Mucosa of descending colon (tissue), 3 donors: ENCODE measurements at regions not wholly inside any gene's neighbourhood (a gene's known extent, or its start where the extent isn't known, plus 50 kb on each side); places are given as distances from the start of the nearest gene placed in this dataset.

Source experiments
- ATAC-seq: fragments of 200-7000 bp; cut with Tn5 transposase; one replicate; pipeline ENCODE4 v1.9.1; 2020; ENCODE audit warnings: mild to moderate bottlenecking, moderate library complexity
- DNase-seq, 3 donors: peaks; one replicate each; pipeline ENCODE4 v3.0.0-alpha.2; 2020
- H3K36me3 ChIP-seq: fragments of 200-600 bp; one replicate; pipeline ENCODE4 v1.8.0; 2021; ENCODE audit warnings: low read depth, mild to moderate bottlenecking
- H3K4me1 ChIP-seq: fragments of 200-600 bp; one replicate; pipeline ENCODE4 v1.8.0; 2021; ENCODE audit warnings: low read depth, mild to moderate bottlenecking
- H3K4me3 ChIP-seq: fragments of 200-600 bp; one replicate; pipeline ENCODE4 v1.8.0; 2021; ENCODE audit warnings: mild to moderate bottlenecking
- H3K9me3 ChIP-seq: fragments of 200-600 bp; one replicate; pipeline ENCODE4 v1.8.0; 2021; ENCODE audit warnings: mild to moderate bottlenecking
- CTCF ChIP-seq: fragments of 200-600 bp; IDR thresholded peaks from one replicate; pipeline ENCODE4 v1.8.0; 2022; ENCODE audit warnings: antibody characterized with exemption, mild to moderate bottlenecking
- intact Hi-C, 2 donors: fragments of 100-400 bp; cut with DNase I in 1 of 2; cut with micrococcal nuclease in 1 of 2; formaldehyde crosslinking; loops; one replicate each; pipeline versions ENCODE4 v1.11.0 to v1.11.1; 2022; cut with DNase I, micrococcal nuclease
- donor health status: DM: no; HTN: no; CAD: no; lungs with moderate emphysema.
- donor health status: DM: no; HTN: no; CAD: no.
- donor health status: DM: no; HTN: yes; CAD: no.

GRCh38 chr2:195482010-195482409 lies 175.0 kb upstream of the SLC39A10 start:
- H3K4me1 ChIP-seq = no peaks in the 10 kb centered on the region
- ATAC-seq (no peak), DNase-seq (no peak)
- no peak for TF ChIP-seq CTCF
- intact Hi-C loops = no loop called here
- H3K4me3 ChIP-seq = no peak overlapping the region
- no peaks in the 10 kb centered on the region for H3K9me3 ChIP-seq
- H3K36me3 ChIP-seq = no peaks in the 10 kb centered on the region

- Histone ChIP-seq H3K4me1 (no peaks in the 10 kb centered on the region), H3K36me3 (no peaks in the 10 kb centered on the region), H3K4me3 (no peak overlapping the region), H3K9me3 (no peaks in the 10 kb centered on the region)
- no peak for TF ChIP-seq CTCF
- DNase-seq (no peak), ATAC-seq (no peak)
- intact Hi-C loops = no loop called here
These were observed 176.9 kb upstream of the SLC39A10 start for GRCh38 chr2:195480121-195480520.

- H3K9me3 ChIP-seq = no peaks in the 10 kb centered on the region
- intact Hi-C loops = no loop called here
- H3K36me3 ChIP-seq = no peaks in the 10 kb centered on the region
- TF ChIP-seq CTCF = no peak
- ATAC-seq = no peak
- no peak for DNase-seq
- no peaks in the 10 kb centered on the region for H3K4me1 ChIP-seq
- H3K4me3 ChIP-seq = no peak overlapping the region
These were observed 177.6 kb upstream of the SLC39A10 start for GRCh38 chr2:195479407-195479806.

- no peaks in the 10 kb centered on the region for H3K9me3 ChIP-seq
- no peaks in the 10 kb centered on the region for H3K4me1 ChIP-seq
- no peak for ATAC-seq
- intact Hi-C loops = no loop called here
- no peaks in the 10 kb centered on the region for H3K36me3 ChIP-seq
- no peak for DNase-seq
- no peak for TF ChIP-seq CTCF
- no peak overlapping the region for H3K4me3 ChIP-seq
These were observed 179.0 kb upstream of the SLC39A10 start for GRCh38 chr2:195477996-195478382.

GRCh38 chr2:195477248-195477995 lies 179.6 kb upstream of the SLC39A10 start:
- no peak for TF ChIP-seq CTCF
- H3K4me1 ChIP-seq = no peaks in the 10 kb centered on the region
- no peak overlapping the region for H3K4me3 ChIP-seq
- intact Hi-C loops = no loop called here
- H3K36me3 ChIP-seq = no peaks in the 10 kb centered on the region
- ATAC-seq (no peak), DNase-seq (no peak)
- no peaks in the 10 kb centered on the region for H3K9me3 ChIP-seq

- Histone ChIP-seq H3K9me3 (no peaks in the 10 kb centered on the region), H3K4me1 (no peaks in the 10 kb centered on the region), H3K36me3 (no peaks in the 10 kb centered on the region), H3K4me3 (no peak overlapping the region)
- DNase-seq = no peak
- intact Hi-C loops = no loop called here
- ATAC-seq = no peak
- TF ChIP-seq CTCF = no peak
These were observed 181.7 kb upstream of the SLC39A10 start for GRCh38 chr2:195475336-195475735.
